ENCODE measurements at regions not wholly inside any gene's neighbourhood (a gene's known extent, or its start where the extent isn't known, plus 50 kb on each side); places are given as distances from the start of the nearest gene placed in this dataset.
"Not testable (repeated sequence)": the region's sequence is repeated elsewhere in the genome, so short reads cannot be mapped to it uniquely, and the experiment has no call there.

DNA sequence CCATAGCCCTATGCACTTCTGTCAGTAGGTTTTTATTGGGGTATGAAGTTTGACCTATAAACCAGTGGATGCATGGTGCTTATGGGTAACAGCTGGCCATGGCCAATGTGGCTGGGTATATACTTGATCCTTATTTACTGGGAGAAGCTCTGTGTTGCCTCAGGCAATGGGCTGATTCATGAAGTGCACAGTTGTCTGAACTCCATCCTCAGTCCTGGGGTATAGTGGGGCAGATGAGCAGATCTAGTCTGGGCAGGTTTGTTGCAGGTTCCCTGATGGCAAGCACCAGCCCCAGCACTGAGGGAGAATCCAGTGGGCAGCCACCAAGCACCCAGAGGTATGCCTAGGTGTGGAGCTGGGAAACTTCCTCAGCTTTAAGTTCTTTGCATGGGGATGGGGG, 274.4 kb downstream of the TDRD3 start:
- DNase-seq: no peak

DNA sequence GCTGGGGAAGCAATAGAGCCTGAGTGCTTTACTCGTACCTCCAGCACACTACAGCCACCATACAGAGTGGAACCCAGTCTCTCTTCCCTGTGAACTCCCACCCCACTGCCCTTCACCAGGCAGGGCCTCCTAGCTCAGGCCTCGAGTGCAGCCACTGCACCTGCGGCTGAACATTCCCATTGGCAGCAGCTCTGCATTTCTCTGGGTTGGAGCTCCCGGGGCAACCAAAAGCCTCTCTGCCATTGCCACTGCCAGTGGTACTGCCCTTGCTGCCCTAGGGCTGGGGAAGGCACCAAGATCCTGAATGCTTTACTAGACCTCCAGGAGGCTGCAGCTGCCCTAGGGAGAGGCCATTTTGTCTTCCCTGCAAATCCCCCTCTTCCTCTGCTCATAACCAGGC, 266.8 kb downstream of the TDRD3 start:
- DNase-seq: no peak

DNA sequence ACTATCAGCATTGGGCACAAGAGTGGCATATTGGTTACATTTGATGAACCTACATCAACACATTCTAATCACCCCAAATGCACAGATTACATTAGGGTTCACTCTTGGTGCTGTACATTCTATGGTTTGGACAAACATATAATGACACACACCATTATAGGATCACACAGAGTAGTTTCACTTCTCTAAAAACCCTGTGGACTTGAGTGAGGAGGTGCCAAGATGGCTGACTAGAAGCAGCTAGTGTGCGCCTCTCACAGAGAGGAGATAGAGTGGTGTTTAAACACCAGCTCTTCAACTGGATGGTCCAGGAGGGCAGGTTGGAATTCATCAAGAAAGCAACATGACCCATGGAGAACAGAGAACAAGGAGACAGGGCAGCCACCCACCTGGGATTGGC, 265.6 kb downstream of the TDRD3 start:
- DNase-seq: no peak

DNA sequence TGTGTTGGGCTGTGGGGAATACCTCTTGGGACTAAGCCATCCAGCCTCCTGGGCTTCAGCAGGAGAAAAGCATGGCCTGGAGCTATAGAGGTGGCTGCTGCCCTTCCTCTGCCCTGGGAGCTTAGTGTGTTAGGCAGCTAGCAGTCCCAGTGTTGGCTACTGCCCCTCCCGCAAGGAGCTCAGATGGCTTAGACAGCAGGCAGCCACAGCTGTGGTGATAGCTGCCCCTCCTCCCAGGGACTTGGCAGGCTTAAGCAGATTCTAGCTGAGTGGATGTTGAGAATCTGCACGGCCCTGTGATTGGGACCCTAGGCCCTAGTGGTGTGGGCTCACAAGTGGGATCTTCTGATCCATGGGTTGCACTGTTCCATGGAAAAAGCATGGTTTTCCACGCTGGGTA, 264.5 kb downstream of the TDRD3 start:
- DNase-seq: no peak

DNA sequence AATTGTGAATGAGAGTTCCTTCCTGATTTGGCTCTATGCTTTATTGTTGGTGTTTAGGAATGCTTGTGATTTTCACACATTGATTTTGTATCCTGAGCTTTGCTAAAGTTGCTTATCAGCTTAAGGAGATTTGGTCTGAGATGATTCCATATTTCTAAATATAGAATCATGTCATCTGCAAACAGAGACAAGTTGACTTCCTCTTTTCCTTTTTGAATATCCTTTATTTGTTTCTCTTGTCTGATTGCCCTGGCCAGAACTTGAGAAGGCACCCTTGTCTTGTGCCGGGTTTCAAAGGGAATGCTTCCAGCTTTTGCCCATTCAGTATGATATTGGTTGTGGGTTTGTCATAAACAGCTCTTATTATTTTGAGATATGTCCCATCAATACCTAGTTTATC, 260.6 kb downstream of the TDRD3 start:
- not testable (repeated sequence) for DNase-seq

DNA sequence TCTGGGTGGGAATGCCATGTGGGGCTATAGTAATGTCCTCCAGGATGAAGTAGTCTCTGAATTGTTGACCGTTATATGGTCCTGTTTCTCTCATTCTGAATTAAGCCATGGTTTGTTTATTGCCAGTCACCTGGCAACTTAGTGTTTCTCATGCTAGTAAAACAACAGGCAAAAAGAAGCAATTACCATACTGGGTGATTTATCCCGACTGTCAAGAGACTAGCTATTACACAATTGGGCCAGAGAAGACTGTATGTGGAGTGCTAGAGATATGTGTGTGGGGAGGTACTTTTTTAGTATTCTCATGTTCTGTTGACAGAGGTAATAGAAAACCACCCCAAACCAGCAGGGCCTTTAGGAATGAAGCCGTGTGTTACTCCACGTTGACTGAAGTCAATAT, 258.2 kb downstream of the TDRD3 start:
- DNase-seq: no peak

DNA sequence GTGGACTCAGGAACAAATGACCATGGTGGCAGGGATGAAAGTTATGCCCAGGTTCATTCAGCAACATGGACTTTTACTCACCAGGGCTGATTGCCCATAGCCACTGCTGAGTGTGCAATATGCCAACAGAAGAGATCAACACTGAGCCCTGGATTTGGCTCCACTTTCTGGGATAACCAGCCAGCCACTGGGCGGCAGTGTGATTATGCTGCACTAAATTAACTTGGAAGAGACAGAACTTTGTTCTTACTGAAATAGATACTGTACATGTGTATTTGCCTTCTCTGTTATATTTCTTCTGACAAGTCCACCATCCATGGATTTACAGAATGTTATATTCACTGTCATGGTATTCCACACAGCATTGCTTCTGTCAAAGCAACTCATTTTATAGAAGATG, 257.4 kb downstream of the TDRD3 start:
- no peak for DNase-seq

DNA sequence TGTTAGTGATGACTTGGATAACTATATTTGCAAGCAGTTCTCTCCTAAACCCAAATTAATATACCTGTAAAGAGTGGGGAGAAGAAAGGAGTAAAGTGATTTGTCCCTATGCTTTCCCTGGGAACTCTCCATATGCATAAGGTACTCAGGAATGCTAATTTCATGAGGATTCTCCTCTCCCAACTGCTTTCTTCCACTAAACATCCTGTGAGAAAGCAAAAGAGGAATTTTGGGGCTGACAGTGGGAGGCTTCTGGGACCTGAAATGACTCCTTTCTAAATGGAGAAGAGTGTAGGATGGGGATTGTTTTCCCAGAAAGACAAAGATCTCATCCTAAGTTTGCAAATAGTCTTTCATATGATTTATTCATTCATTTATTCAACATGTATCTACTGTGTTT, 250.5 kb downstream of the TDRD3 start:
- no peak for DNase-seq

DNA sequence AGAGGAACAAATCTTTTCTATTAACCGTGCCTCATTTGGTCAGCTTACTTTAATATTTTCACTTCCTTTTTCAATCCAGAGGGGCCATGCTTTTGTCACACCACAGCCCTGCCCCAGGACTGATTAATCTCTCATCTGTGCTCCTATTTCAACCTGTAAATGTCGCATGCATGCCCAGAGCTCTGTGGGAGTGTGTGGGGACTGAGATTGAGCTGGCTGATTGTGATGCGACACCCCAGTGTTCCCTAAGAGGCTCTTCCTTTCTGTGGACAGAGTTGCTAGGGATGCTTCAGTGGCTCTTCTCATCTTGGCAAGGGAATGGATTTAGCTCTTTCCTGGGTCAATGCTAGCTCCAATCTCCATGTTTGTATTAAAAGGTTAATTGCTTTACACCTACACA, 249.6 kb downstream of the TDRD3 start:
- DNase-seq: no peak

DNA sequence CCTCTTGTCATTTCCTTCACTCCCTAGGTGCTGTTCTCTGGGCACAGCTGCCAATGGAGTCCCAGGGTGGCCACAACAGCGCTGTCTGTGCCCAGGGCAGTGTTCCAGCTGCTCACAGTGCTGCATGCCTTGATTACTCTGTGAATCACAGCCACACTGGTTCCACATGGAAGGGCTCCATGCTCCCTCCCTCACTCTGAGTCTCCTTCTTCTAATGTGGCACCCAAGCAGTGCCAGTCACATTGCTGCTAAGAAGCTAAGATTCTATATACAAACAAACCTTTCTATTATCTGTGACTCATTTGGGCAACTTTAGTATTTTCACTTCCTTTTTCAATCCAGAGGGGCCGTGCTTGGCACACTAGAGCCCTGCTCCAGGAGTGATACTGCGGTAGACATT, 248.7 kb downstream of the TDRD3 start:
- DNase-seq: no peak

DNA sequence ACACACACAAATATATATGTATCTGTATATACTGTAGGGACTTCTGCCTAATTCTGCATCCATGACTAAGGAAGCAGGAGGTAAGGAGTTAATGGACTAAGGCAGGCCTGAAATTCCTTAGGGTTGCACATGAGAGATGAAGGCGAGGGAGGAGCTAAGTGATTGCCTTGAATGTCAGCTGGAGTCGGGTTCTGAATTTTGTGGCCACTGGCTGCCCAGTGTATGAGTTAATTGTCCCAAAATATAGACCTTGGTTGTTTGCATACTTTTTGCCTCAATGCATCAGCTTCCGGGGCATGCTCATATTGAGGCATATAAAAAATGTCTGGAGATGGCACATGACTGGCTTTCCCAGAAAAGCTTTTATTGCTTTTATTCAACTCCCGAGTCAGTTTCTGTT, 245.5 kb downstream of the TDRD3 start:
- DNase-seq: no peak

DNA sequence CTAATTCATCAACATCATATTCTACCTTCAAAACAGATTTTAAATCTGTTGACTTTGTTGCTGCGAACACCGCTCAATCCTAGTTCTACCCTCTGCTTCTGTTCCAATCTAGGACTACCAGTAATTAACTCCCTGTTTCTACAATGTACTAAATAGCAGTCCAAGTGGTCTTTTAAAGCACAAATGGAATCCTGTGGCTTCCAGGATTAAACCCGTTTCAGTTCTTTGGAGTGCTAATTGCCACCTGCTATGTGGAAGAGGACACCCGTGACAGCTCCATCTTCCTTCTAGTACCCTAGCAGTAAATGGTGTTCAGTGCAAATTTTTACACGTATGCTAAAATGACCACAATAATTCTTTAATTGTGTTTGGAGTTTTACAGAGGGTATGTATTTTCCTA, 232.1 kb downstream of the TDRD3 start:
- no peak for DNase-seq

DNA sequence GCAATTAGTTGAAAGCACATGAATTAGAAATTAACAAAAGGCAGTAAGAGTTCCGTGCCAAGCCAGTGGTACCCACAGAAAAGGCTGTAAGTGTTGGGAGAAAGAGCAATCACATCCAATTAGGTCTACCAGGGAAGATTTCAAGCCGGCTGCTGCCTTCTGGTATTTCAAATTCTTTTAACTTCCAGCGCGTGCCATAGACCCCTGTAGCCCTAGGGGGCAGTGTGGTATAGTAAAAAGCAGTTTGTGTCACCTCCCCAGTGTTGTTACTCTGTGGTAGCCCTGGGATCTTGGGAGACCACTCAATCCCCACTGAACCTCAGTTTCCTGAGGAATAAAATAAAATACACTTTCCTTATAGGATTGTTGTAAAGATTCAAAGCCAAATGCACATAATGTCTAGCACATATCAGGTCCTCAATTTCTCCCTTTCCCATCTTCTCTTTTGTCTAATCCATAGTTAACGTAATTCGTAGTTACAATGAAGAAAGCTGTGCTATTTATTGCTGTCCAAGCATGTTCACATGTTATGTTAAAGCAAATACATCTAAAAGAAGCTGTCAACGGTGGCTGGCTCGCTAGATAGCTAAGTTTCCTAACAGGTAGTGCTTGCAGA, 230.2 kb downstream of the TDRD3 start:
- peak; percentile 5 for DNase-seq
